GM23338 (cell line): ENCODE measurements at regions not wholly inside any gene's neighbourhood (a gene's known extent, or its start where the extent isn't known, plus 50 kb on each side); places are given as distances from the start of the nearest gene placed in this dataset.

Source experiments
- ATAC-seq: fragments of 200-7000 bp; cut with Tn5 transposase; 3 replicates; pipeline ENCODE4 v1.9.1; 2020
- DNase-seq: peaks from one replicate; pipeline ENCODE4 v3.0.0-alpha.2; 2015; ENCODE audit warnings: low spot score
- H2AFZ ChIP-seq: fragments of 200-600 bp; sonication (generic); 2 replicates; pipeline ENCODE4 v1.8.0; 2016; ENCODE audit warnings: antibody characterized with exemption, mild to moderate bottlenecking, moderate library complexity
- H3F3A ChIP-seq: fragments of 200-600 bp; sonication (generic); replicated peaks from 2 replicates; pipeline ENCODE4 v1.8.0; 2017; ENCODE audit warnings: antibody characterized with exemption, mixed run types, low read depth
- H3K27ac ChIP-seq: fragments of 200-600 bp; sonication (generic); 2 replicates; pipeline ENCODE4 v1.6.1; 2016; ENCODE audit warnings: low read depth
- H3K27me3 ChIP-seq: fragments of 200-600 bp; sonication (generic); 2 replicates; pipeline ENCODE4 v1.8.0; 2016; ENCODE audit warnings: mild to moderate bottlenecking, mixed run types, moderate library complexity; ENCODE audit not compliant: insufficient read depth
- H3K36me3 ChIP-seq: fragments of 200-600 bp; sonication (generic); 2 replicates; pipeline ENCODE4 v1.8.0; 2016; ENCODE audit warnings: mild to moderate bottlenecking; ENCODE audit not compliant: insufficient read depth
- H3K4me1 ChIP-seq: fragments of 200-600 bp; sonication (generic); 2 replicates; pipeline ENCODE4 v1.8.0; 2016; ENCODE audit warnings: mild to moderate bottlenecking, moderate library complexity; ENCODE audit not compliant: insufficient read depth
- H3K4me2 ChIP-seq: fragments of 200-600 bp; sonication (generic); 2 replicates; pipeline ENCODE4 v1.7.1; 2017; ENCODE audit warnings: mixed run types
- H3K4me3 ChIP-seq: fragments of 200-600 bp; sonication (generic); 2 replicates; pipeline ENCODE4 v1.6.1; 2016; ENCODE audit warnings: mixed run types
- H3K79me2 ChIP-seq: fragments of 200-600 bp; sonication (generic); replicated peaks from 2 replicates; pipeline ENCODE4 v1.8.0; 2017; ENCODE audit warnings: mild to moderate bottlenecking; ENCODE audit not compliant: insufficient read depth
- H3K9me2 ChIP-seq: fragments of 200-600 bp; sonication (generic); 2 replicates; pipeline ENCODE4 v1.8.0; 2017; ENCODE audit not compliant: insufficient read depth
- H4K20me1 ChIP-seq: fragments of 200-600 bp; sonication (generic); replicated peaks from 2 replicates; pipeline ENCODE4 v1.8.0; 2017; ENCODE audit warnings: mild to moderate bottlenecking; ENCODE audit not compliant: insufficient read depth
- H3K27ac Mint-ChIP-seq: 2 replicates; pipeline ENCODE4 v1.8.0; 2020; ENCODE audit warnings: inconsistent platforms, mild to moderate bottlenecking, moderate library complexity, mixed read lengths
- H3K27me3 Mint-ChIP-seq: 3 replicates; pipeline ENCODE4 v1.8.0; 2022; ENCODE audit warnings: low read depth, mild to moderate bottlenecking, moderate library complexity, mixed read lengths, inconsistent platforms; ENCODE audit not compliant: insufficient read depth, poor library complexity
- H3K36me3 Mint-ChIP-seq: 3 replicates; pipeline ENCODE4 v1.8.0; 2021; ENCODE audit warnings: low read depth, mild to moderate bottlenecking, inconsistent platforms, moderate library complexity, mixed read lengths
- H3K4me1 Mint-ChIP-seq: 3 replicates; pipeline ENCODE4 v1.8.0; 2020; ENCODE audit warnings: mild to moderate bottlenecking, inconsistent platforms, mixed read lengths
- H3K4me3 Mint-ChIP-seq: 3 replicates; pipeline ENCODE4 v1.8.0; 2021; ENCODE audit warnings: moderate library complexity, mild to moderate bottlenecking, inconsistent platforms, mixed read lengths
- H3K9me3 Mint-ChIP-seq: 3 replicates; pipeline ENCODE4 v1.8.0; 2020; ENCODE audit warnings: moderate library complexity, mild to moderate bottlenecking, inconsistent platforms, mixed read lengths
- CREB1 ChIP-seq: fragments of 250-450 bp; sonication (Bioruptor Pico); IDR thresholded peaks from 2 replicates; pipeline ENCODE4 v1.5.0; 2020; ENCODE audit warnings: low read depth, mild to moderate bottlenecking, moderate library complexity
- CTCF ChIP-seq, 2 experiments: fragments of 200-600 bp in 1 of 2; sonication (generic) in 1 of 2; conservative IDR thresholded peaks; 2 replicates each; pipeline versions ENCODE4 v1.5.1 to v1.6.1; 2016 to 2017; ENCODE audit warnings: antibody characterized with exemption in 2 of 2, low read depth in 2 of 2, mild to moderate bottlenecking in 2 of 2, moderate library complexity in 1 of 2
- ETS1 ChIP-seq: IDR thresholded peaks from 2 replicates; pipeline ENCODE4 v1.6.1; 2016; ENCODE audit warnings: antibody characterized with exemption
- EZH2phosphoT487 ChIP-seq: fragments of 200-600 bp; sonication (generic); IDR thresholded peaks from one replicate; pipeline ENCODE4 v1.8.1; 2018; ENCODE audit warnings: antibody characterized with exemption; ENCODE audit not compliant: unreplicated experiment
- JUNB ChIP-seq: IDR thresholded peaks from one replicate; pipeline ENCODE4 v1.6.1; 2016; ENCODE audit warnings: antibody characterized with exemption; ENCODE audit not compliant: unreplicated experiment
- NANOG ChIP-seq: IDR thresholded peaks from 2 replicates; pipeline ENCODE4 v1.6.1; 2016; ENCODE audit warnings: antibody characterized with exemption, borderline replicate concordance
- POLR2AphosphoS5 ChIP-seq: IDR thresholded peaks from 2 replicates; pipeline ENCODE4 v1.6.1; 2016; ENCODE audit warnings: antibody characterized with exemption, low read depth
- REST ChIP-seq: IDR thresholded peaks from one replicate; pipeline ENCODE4 v1.6.1; 2018; ENCODE audit warnings: antibody characterized with exemption; ENCODE audit not compliant: unreplicated experiment
- STAT1 ChIP-seq: IDR thresholded peaks from one replicate; pipeline ENCODE4 v1.6.1; 2016; ENCODE audit warnings: antibody characterized with exemption; ENCODE audit not compliant: unreplicated experiment
- ZNF114 ChIP-seq: fragments of 250-450 bp; sonication (Bioruptor Pico); IDR thresholded peaks from 2 replicates; pipeline ENCODE4 v1.5.0; 2020; ENCODE audit warnings: mild to moderate bottlenecking, moderate library complexity
- ZNF331 ChIP-seq: fragments of 250-450 bp; sonication (Bioruptor Pico); IDR thresholded peaks from 2 replicates; pipeline ENCODE4 v1.5.0; 2020; ENCODE audit warnings: low read depth, mild to moderate bottlenecking, moderate library complexity
- TF ChIP-seq, protein P1 (sequence below): fragments of 250-450 bp; sonication (Bioruptor Pico); IDR thresholded peaks from 2 replicates; pipeline ENCODE4 v1.5.0; 2020; ENCODE audit warnings: mild to moderate bottlenecking, moderate library complexity

- TF ChIP-seq, protein P1, sequence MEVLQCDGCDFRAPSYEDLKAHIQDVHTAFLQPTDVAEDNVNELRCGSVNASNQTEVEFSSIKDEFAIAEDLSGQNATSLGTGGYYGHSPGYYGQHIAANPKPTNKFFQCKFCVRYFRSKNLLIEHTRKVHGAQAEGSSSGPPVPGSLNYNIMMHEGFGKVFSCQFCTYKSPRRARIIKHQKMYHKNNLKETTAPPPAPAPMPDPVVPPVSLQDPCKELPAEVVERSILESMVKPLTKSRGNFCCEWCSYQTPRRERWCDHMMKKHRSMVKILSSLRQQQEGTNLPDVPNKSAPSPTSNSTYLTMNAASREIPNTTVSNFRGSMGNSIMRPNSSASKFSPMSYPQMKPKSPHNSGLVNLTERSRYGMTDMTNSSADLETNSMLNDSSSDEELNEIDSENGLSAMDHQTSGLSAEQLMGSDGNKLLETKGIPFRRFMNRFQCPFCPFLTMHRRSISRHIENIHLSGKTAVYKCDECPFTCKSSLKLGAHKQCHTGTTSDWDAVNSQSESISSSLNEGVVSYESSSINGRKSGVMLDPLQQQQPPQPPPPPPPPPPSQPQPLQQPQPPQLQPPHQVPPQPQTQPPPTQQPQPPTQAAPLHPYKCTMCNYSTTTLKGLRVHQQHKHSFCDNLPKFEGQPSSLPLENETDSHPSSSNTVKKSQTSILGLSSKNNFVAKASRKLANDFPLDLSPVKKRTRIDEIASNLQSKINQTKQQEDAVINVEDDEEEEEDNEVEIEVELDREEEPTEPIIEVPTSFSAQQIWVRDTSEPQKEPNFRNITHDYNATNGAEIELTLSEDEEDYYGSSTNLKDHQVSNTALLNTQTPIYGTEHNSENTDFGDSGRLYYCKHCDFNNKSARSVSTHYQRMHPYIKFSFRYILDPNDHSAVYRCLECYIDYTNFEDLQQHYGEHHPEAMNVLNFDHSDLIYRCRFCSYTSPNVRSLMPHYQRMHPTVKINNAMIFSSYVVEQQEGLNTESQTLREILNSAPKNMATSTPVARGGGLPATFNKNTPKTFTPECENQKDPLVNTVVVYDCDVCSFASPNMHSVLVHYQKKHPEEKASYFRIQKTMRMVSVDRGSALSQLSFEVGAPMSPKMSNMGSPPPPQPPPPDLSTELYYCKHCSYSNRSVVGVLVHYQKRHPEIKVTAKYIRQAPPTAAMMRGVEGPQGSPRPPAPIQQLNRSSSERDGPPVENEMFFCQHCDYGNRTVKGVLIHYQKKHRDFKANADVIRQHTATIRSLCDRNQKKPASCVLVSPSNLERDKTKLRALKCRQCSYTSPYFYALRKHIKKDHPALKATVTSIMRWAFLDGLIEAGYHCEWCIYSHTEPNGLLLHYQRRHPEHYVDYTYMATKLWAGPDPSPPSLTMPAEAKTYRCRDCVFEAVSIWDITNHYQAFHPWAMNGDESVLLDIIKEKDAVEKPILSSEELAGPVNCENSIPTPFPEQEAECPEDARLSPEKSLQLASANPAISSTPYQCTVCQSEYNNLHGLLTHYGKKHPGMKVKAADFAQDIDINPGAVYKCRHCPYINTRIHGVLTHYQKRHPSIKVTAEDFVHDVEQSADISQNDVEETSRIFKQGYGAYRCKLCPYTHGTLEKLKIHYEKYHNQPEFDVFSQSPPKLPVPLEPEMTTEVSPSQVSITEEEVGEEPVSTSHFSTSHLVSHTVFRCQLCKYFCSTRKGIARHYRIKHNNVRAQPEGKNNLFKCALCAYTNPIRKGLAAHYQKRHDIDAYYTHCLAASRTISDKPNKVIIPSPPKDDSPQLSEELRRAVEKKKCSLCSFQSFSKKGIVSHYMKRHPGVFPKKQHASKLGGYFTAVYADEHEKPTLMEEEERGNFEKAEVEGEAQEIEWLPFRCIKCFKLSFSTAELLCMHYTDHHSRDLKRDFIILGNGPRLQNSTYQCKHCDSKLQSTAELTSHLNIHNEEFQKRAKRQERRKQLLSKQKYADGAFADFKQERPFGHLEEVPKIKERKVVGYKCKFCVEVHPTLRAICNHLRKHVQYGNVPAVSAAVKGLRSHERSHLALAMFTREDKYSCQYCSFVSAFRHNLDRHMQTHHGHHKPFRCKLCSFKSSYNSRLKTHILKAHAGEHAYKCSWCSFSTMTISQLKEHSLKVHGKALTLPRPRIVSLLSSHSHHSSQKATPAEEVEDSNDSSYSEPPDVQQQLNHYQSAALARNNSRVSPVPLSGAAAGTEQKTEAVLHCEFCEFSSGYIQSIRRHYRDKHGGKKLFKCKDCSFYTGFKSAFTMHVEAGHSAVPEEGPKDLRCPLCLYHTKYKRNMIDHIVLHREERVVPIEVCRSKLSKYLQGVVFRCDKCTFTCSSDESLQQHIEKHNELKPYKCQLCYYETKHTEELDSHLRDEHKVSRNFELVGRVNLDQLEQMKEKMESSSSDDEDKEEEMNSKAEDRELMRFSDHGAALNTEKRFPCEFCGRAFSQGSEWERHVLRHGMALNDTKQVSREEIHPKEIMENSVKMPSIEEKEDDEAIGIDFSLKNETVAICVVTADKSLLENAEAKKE (CRISPR knock-in tag): no peak
- TF ChIP-seq ZNF331 (CRISPR knock-in tag): no peak
- no peak for TF ChIP-seq CREB1 (CRISPR knock-in tag)
- no peak for TF ChIP-seq ZNF114 (CRISPR knock-in tag)
- TF ChIP-seq NANOG: no peak
Observed at GRCh38 chr4:123573866-123574508, 177.4 kb downstream of the SPRY1 start (continued).

DNA sequence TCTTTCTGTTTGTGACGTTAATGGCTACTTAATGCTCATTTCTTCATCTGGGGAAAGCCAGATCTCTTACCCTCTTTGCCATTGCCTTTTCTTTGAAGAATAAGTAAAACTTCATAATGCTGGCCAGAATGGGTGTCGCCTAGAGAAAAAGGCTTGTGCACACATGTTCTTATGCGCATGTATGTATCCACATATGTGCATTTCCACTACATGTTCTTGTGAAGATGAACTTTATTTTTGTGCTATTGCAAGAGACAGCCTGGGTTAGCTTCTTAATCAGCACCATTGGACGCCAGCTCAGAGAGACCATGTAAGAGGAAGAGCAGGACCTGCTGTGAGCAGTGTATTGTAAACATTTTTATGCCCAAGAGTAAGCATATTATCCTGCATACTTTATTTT, 178.7 kb downstream of the SPRY1 start:
- Mint-ChIP-seq H3K27me3 (no peaks in the 10 kb centered on the region), H3K27ac (no peak overlapping the region), H3K9me3 (peaks cover 3% of the 10 kb centered on the region), H3K36me3 (peaks cover under 1% of the 10 kb centered on the region), H3K4me1 (no peaks in the 10 kb centered on the region), H3K4me3 (no peak overlapping the region)
- DNase-seq (no peak), ATAC-seq (no peak)
- no peaks in the 10 kb centered on the region for H3K27me3 ChIP-seq
- H3K9me2 ChIP-seq: 0 out of 2 replicates have a peak, but pooled peaks cover 9% of the 10 kb centered on the region
- no peak overlapping the region for H2AFZ ChIP-seq
- H3K4me3 ChIP-seq: no peak overlapping the region
- no peaks in the 10 kb centered on the region for H3K4me1 ChIP-seq
- H3F3A ChIP-seq: no peaks in the 10 kb centered on the region
- no peaks in the 10 kb centered on the region for H4K20me1 ChIP-seq
- peaks cover 3% of the 10 kb centered on the region for H3K36me3 ChIP-seq
- H3K79me2 ChIP-seq: no peaks in the 10 kb centered on the region
- no peak overlapping the region for H3K27ac ChIP-seq
- H3K4me2 ChIP-seq: no peak overlapping the region
- TF ChIP-seq CTCF (conservative IDR thresholded peaks at IDR 0.05; ENCODE audit: low read depth in 2 of 2): no peak
- no peak for TF ChIP-seq EZH2phosphoT487
- TF ChIP-seq STAT1: no peak
- TF ChIP-seq ETS1: no peak
- TF ChIP-seq JUNB: no peak
- no peak for TF ChIP-seq ZNF114 (CRISPR knock-in tag)
- TF ChIP-seq POLR2AphosphoS5: no peak
- TF ChIP-seq REST: no peak
- TF ChIP-seq CREB1 (CRISPR knock-in tag): no peak
